Stimulated activated naive CD8-positive, alpha-beta T cell treated with anti-CD3 and anti-CD28 coated beads, Interleukin-15, Interleukin-2, amounts not matched to agents 100 U/mL and 50 U/mL, for 24 hours (primary cell): ENCODE measurements at regions not wholly inside any gene's neighbourhood (a gene's known extent, or its start where the extent isn't known, plus 50 kb on each side); places are given as distances from the start of the nearest gene placed in this dataset.
"Not testable (repeated sequence)": the region's sequence is repeated elsewhere in the genome, so short reads cannot be mapped to it uniquely, and the experiment has no call there.

Experiments used
- ATAC-seq: fragments of 150-1000 bp; cut with Tn5 transposase; one replicate; pipeline ENCODE4 v1.10.0; 2021
- DNase-seq: peaks from one replicate; pipeline ENCODE4 v3.0.0; 2021

DNA sequence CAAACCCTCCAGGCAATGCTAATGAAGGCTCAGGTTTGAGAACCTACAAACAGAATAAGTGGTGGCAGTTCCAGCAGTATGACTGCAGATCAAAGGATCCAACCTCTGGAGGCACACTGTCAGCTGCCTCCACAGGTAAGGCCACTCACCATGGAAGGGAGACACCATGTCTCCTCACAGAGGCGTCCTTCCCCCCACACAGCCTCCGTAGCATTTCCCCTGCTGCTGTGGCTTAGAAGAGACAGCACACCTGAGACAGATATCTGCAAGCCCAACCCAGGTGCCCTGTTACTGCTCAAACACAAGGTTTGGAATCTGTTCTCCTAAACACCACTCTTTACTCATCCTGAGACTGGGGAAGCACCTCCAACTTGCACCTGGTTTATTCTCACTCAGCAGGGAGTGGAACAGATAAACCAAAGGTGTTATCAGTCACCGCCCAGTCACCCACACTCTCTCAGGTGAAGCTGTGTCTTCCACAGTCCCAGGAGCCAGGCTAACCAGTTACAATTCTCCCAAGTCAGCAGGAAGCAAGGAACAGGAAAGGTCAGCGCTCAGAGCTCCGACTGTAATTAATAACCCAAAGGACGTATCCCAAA lies 311.2 kb downstream of the FOXO1 start:
- DNase-seq (no peak), ATAC-seq (no peak)

GRCh38 chr13:40356011-40356410 lies 310.4 kb downstream of the FOXO1 start:
- no peak for ATAC-seq

GRCh38 chr13:40356458-40356857 lies 310.0 kb downstream of the FOXO1 start:
- DNase-seq, ATAC-seq: not testable (repeated sequence)

More at GRCh38 chr13:40356011-40356410, 310.4 kb downstream of the FOXO1 start:
- no peak for DNase-seq

- DNase-seq (no peak), ATAC-seq (no peak)
Observed at GRCh38 chr13:40362502-40362901, 303.9 kb downstream of the FOXO1 start.

GRCh38 chr13:40363653-40364052 lies 302.8 kb downstream of the FOXO1 start:
- DNase-seq, result no peak
- ATAC-seq, result no peak

DNA sequence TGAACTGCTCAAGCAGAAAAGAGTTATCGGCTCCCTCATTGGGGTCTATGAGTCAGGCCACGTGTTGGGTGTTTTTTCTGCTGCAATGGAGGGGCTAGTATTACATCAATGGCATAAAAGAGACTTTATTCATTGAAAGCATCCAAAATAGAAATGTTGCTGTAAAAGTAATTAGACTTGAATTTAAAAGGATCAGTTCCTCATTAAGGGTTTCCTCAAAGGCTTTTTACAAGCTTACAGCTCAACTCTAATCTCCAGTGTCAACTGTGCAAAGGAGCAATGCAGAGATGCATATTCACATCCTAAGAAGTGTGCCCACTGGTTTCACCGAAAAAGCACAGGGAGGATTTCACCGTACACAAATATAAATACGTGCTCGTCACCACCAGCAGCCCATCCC lies 300.3 kb downstream of the FOXO1 start:
- DNase-seq, result no peak
- ATAC-seq, result no peak

DNA sequence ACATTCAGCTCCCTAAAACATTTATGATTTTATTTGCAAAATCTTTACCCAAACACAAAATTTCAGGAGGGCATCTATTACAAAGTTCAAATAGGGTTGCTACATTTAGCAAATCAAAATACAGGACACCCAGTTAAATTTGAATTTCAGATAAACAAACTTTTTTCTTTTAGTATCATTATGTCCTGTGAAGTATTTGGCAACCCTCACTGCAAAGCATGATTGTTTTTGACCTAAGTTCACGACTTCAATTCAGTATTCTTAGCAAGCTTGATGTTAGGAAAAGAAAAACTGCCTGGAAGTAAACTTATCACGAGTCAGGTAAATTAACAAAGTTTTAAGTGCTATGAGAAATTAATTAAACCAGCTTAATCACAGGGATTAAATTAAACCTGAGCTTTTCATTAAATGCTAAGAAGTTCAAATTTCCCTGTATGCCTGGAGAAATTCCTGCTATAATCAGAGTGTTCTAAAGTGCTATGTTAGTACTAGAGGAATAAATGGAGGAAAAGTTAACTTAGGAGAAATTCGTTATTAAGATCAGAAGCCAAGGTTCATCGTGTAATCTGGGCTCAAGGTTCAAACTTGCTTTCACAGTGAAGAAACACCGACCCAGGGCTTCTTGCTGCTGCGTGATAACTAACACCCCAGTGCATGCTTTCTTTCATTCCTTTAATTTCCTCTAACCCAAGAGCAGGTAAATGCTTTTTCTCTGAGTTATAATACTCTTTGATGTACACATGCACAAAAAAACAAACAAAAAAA lies 298.1 kb downstream of the FOXO1 start:
- DNase-seq (no peak), ATAC-seq (no peak)

DNA sequence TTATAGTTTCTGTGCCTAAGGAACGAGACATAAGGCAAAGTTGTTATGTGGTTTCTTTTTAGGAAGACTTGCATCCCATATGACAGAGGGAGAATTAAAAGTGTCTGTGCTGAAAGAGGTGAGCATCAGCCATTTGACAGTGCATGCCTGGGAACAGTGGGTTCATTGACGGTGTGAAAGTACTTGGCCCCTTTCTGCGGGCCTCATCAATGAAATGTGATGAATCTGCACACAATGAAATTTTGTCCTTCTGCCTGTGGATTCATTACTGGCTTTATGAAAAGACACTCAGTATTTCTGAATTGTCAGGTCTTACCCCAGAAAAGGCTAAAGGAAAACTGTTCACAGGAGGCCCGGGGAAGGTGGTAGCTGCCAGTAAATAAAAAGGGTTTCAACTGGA lies 295.8 kb downstream of the FOXO1 start:
- DNase-seq (no peak), ATAC-seq (no peak)

DNA sequence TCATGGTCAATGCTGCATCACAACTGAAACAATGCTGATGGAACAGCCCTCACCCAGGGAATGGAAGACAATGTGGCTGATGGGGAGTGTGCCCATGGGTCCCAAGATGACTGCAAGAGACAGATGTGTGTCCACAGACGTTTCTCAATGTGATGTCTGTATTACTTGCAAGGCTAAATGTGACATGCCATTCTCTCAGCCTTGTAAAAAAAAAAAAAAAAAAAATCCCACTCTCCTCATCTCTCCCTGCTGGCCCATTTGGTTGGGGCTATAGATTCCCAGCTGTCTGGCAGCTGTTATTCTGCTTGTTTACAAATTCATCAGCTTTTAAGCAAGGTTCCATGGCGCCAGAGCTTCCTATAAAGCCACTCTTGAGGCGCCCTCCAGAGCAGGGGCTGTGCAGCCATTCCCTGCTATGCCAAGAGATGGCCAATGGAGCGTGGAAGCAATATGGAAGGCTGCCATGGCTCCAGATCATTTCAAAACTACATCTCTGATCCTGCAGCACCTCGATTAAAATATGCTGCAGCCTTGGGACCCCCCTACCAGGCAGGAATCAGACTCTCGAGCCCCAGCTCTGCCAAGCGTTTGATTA lies 294.8 kb downstream of the FOXO1 start:
- no peak for ATAC-seq
- DNase-seq, result no peak

DNA sequence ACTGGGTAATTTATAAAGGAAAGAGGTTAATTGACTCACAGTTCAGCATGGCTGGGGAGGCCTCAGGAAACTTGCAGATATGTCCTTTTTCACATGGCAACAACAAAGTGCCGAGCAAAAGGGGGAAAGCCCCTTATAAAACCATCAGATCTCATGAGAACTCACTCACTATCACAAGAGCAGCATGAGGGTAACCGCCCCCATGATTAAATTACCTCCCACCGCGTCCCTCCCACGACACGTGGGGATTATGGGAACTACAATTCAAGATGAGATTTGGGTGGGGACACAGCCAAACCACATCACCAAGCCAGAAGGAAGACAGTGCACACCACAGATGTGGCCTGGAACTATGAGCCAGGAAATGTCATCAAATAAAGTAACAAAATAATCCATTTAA lies 292.8 kb downstream of the FOXO1 start:
- ATAC-seq (peak; percentile 78), DNase-seq (peak; percentile 55)

DNA sequence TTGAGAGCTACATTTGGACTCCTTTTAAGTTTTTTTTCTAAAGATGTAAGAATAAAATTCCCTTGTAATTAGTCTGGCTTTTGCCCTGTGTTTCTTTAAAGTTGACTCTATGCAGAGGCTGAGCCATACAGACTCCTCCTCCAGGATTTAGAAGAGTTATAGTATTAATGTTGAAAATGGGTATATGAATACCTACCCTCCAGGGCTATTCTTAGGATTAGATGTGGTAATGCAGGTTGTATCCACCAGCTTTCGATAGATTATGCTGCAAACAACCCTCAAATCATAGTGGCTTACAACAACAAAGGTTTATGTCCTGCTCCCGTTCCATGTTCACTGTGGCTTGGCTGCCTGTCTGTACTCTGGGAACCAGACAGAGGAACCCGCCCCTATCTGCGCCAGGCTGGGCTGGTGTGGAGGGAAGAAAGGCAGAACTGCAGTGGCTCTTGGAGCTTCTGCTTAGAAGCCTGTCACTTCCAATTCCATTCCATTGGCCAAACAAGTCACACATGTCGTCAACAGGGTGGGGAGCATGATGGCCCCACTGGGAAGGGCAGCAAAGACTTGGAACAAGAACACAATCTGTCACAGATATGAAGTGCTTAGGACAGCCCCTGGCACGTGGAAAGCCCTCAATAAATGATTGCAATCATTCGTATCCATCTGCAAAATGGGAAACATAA lies 290.8 kb downstream of the FOXO1 start:
- DNase-seq, result no peak
- no peak for ATAC-seq

GRCh38 chr13:40376296-40376849 lies 290.1 kb downstream of the FOXO1 start:
- ATAC-seq (no peak), DNase-seq (no peak)

- no peak for DNase-seq
- no peak for ATAC-seq
Observed at GRCh38 chr13:40376867-40377535, 289.4 kb downstream of the FOXO1 start.

GRCh38 chr13:40377783-40378182 lies 288.7 kb downstream of the FOXO1 start:
- ATAC-seq (peak; percentile 88), DNase-seq (peak; percentile 61)

GRCh38 chr13:40379196-40379595 lies 287.2 kb downstream of the FOXO1 start:
- no peak for ATAC-seq
- DNase-seq, result no peak

DNA sequence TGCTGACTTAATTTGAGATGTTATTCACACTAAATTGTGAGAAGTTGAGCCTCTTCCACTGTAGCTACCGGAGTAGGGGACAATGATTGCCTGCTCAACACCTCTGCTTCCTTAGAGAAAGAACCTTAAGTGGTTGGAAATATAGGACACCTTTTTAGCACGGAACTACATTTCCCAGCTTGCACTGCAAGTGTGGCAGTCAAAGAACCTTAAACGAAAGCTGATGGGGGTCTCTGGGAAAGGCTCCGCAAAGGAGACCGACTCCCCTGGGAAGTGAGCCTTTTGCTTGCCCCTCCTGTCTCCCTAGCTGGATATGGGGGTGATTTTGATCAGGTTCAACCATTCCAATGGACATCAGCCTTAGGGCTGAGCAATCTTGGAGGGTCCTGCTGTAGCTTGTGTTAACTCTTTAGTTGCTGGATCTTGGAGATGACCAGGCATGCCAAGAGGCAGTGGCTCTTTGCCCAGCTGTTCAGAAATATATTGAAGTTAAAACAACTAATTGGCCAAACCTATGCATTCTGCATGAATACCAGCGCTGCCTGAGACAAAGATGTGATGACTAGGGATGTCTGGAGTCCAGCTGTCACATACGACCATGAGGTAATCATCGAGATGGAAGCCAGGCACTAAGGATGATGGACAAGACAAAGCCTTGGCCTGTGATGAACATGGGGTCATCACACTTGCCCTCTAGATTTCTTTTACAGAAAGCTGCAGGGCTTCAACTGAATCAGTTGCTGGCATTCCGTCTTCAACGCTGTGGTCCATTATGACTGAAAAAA lies 286.5 kb downstream of the FOXO1 start:
- DNase-seq (no peak), ATAC-seq (no peak)

DNA sequence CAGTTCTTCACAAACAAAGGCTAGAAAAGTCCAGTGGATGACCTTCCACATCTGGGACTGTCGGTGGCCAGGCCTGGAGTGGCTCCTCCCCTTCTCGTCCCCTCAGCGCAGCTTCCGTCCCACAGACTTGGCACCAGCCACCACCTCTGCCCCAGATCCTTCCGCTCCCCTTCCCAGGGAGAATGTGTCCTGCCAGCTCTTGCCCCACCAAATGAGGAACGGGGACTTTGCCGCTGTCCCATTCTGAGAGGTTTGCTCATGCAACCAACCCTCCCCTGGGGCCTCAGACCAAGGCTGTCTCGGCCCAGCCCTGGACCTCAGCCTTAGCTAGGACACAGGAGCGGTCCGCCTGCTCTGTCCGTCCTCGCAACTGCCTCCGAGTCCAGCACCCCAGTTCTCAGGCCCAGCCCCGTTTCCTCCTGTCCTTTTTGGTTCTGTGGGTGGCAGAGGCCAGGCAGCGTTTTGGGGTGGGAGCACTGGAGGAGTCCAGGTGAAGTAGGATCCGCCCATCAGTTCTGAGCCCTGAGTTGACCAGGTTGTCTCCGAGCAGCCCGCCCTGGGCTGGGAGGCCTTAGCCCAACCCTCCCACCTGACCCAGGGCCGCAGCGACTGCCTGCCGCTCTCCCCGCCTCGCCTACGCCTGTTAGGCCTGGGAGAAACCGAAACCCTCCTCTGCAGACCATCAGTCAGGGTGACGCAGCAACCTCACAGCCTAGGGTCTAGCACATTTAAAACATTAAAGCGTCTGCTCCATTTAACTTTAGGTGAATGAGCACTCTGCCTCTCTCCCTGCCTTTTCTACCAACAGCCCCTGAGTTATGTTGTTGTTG lies 284.3 kb downstream of the FOXO1 start:
- ATAC-seq (no peak), DNase-seq (no peak)

GRCh38 chr13:40383132-40383531 lies 283.3 kb downstream of the FOXO1 start:
- no peak for ATAC-seq
- no peak for DNase-seq

DNA sequence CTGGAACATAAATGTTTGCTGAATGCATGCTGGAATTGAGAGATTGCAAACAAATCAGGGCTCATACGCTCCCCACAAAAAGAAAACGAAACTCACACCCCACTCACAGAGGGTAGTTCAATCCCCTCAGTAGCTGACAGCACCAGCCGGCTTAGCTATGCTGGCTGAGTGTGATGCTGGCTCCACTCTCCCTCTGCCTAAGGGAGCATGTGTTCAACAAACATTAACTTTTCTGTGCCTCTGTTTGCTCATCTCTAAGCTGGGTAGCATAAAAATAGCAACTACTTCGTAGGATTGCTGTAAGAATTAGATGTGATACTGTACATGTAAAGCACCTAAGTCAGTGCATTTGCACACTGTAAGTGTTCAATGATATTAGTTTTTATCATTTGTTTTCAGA lies 282.6 kb downstream of the FOXO1 start:
- no peak for ATAC-seq
- DNase-seq, result no peak
